ENCODE measurements at regions not wholly inside any gene's neighbourhood (a gene's known extent, or its start where the extent isn't known, plus 50 kb on each side); places are given as distances from the start of the nearest gene placed in this dataset.

- Histone ChIP-seq H2BK12ac (ENCODE audit: low read depth, low read length) (no peak overlapping the region), H2AK5ac (ENCODE audit: low read depth, low read length) (no peak overlapping the region), H3K79me2 (ENCODE audit: control insufficient read depth in 1 of 2, insufficient read depth in 2 of 2, low read length in 2 of 2) (no peaks in the 10 kb centered on the region), H4K5ac (ENCODE audit: insufficient read length, low read depth, low read length) (no peak overlapping the region), H2BK5ac (ENCODE audit: low read depth, low read length) (no peak overlapping the region), H3K23ac (ENCODE audit: insufficient read length) (no peak overlapping the region), H3K23me2 (ENCODE audit: low read depth, low read length) (no peaks in the 10 kb centered on the region), H3K27me3 (replicated peaks in 1 of 4; ENCODE audit: control insufficient read depth in 3 of 4, extremely low read depth in 1 of 4, insufficient read depth in 3 of 4, low read length in 3 of 4) (no peaks in the 10 kb centered on the region), H3K4me3 (ENCODE audit: extremely low read depth in 1 of 4, insufficient read depth in 2 of 4, low read depth in 3 of 4, low read length in 4 of 4) (no peak overlapping the region), H3K4ac (replicated peaks; ENCODE audit: insufficient read length, low read depth, low read length) (no peak overlapping the region), H2BK20ac (ENCODE audit: low read length) (no peak overlapping the region), H3K18ac (ENCODE audit: extremely low read depth, low read length) (no peak overlapping the region), H3K79me1 (ENCODE audit: low read depth, low read length) (no peaks in the 10 kb centered on the region), H4K8ac (ENCODE audit: extremely low read depth, insufficient read depth, low read length) (no peak overlapping the region), H3K27ac (ENCODE audit: low read depth, low read length) (no peak overlapping the region), H3K14ac (ENCODE audit: insufficient read length) (no peak overlapping the region), H3K4me2 (ENCODE audit: insufficient read depth in 1 of 2, low read depth in 2 of 2, low read length in 2 of 2) (no peak overlapping the region), H3K4me1 (replicated peaks in 1 of 4; ENCODE audit: control insufficient read depth in 3 of 4, insufficient read depth in 4 of 4, low read length in 3 of 4) (no peaks in the 10 kb centered on the region), H2AFZ (ENCODE audit: low read length) (no peak overlapping the region), H3K9me3 (ENCODE audit: insufficient read depth in 2 of 2, low read depth in 1 of 2, low read length in 1 of 2) (no peaks in the 10 kb centered on the region), H4K91ac (replicated peaks; ENCODE audit: insufficient read length, low read length) (no peak overlapping the region), H4K20me1 (replicated peaks in 1 of 2; ENCODE audit: control insufficient read depth in 1 of 2, insufficient read depth in 2 of 2, low read length in 2 of 2) (no peaks in the 10 kb centered on the region), H3K9ac (replicated peaks in 1 of 4; ENCODE audit: extremely low read depth in 1 of 4, low read depth in 3 of 4, low read length in 3 of 4) (no peak overlapping the region), H3K56ac (replicated peaks; ENCODE audit: insufficient read length, low read depth, low read length) (no peak overlapping the region), H2BK120ac (replicated peaks; ENCODE audit: low read depth, low read length) (no peak overlapping the region), H3K36me3 (ENCODE audit: control insufficient read depth in 2 of 4, insufficient read depth in 4 of 4, low read length in 3 of 4) (no peaks in the 10 kb centered on the region), H2BK15ac (ENCODE audit: low read length) (no peak overlapping the region)
- DNase-seq (ENCODE audit: low read depth in 1 of 2, low spot score in 2 of 2) (no peak), FAIRE-seq (no peak)
- TF ChIP-seq BRCA1 (IDR thresholded peaks at IDR 0.05; ENCODE audit: low read depth, low read length) (no peak), POLR2AphosphoS5 (IDR thresholded peaks at IDR 0.05; ENCODE audit: low read depth, low read length) (no peak), RXRA (IDR thresholded peaks at IDR 0.05; ENCODE audit: insufficient read depth, low read depth, low read length) (no peak), TCF12 (IDR thresholded peaks at IDR 0.05; ENCODE audit: low read depth, low read length) (no peak)
- 100% methylated on average over 1 of the region's 1 CpG; no CpG with 5 or more reads in 1 of the 2 experiments for WGBS, 2 experiments (ENCODE audit: extremely low coverage in 1 of 2, insufficient coverage in 1 of 2, insufficient read length in 1 of 2, insufficient replicate concordance in 2 of 2, low coverage in 1 of 2, low lambda C conversion rate in 2 of 2, missing lambda C conversion rate in 1 of 2)
- POLR2A ChIA-PET (ENCODE audit: partially characterized antibody), result no interaction called here
- CTCF ChIA-PET (ENCODE audit: partially characterized antibody), result no interaction called here
Observed at GRCh38 chr3:152218602-152219001, 50.1 kb upstream of the MBNL1 start.
